Non-pigmented ciliary epithelial cell (primary cell): ENCODE measurements at regions not wholly inside any gene's neighbourhood (a gene's known extent, or its start where the extent isn't known, plus 50 kb on each side); places are given as distances from the start of the nearest gene placed in this dataset.

ENCODE experiments used
- DNase-seq: peaks from one replicate; pipeline ENCODE4 v3.0.0-alpha.2; 2010; ENCODE audit warnings: low read depth

GRCh38 chrX:40314070-40314469, 216.3 kb upstream of the BCOR start:
- no peak for DNase-seq

- no peak for DNase-seq
Observed at GRCh38 chrX:40313269-40313668, 215.5 kb upstream of the BCOR start.

GRCh38 chrX:40310447-40310846, 212.7 kb upstream of the BCOR start:
- no peak for DNase-seq

- DNase-seq: no peak
Observed at GRCh38 chrX:40310016-40310415, 212.3 kb upstream of the BCOR start.

GRCh38 chrX:40307871-40308270, 210.1 kb upstream of the BCOR start:
- no peak for DNase-seq

GRCh38 chrX:40304115-40304514, 206.4 kb upstream of the BCOR start:
- no peak for DNase-seq

- DNase-seq: no peak
Observed at GRCh38 chrX:40303256-40304077, 205.7 kb upstream of the BCOR start.

- no peak for DNase-seq
Observed at GRCh38 chrX:40300286-40300890, 202.6 kb upstream of the BCOR start.

- DNase-seq: no peak
Observed at GRCh38 chrX:40299641-40300046, 201.9 kb upstream of the BCOR start.

- no peak for DNase-seq
Observed at GRCh38 chrX:40298572-40299479, 201.1 kb upstream of the BCOR start.

GRCh38 chrX:40298069-40298468, 200.3 kb upstream of the BCOR start:
- DNase-seq: no peak

GRCh38 chrX:40291553-40291952, 193.8 kb upstream of the BCOR start:
- DNase-seq: no peak

- no peak for DNase-seq
Observed at GRCh38 chrX:40290517-40290916, 192.8 kb upstream of the BCOR start.

- DNase-seq: no peak
Observed at GRCh38 chrX:40285876-40286275, 188.1 kb upstream of the BCOR start.

- no peak for DNase-seq
Observed at GRCh38 chrX:40284852-40285251, 187.1 kb upstream of the BCOR start.

GRCh38 chrX:40283981-40284380, 186.2 kb upstream of the BCOR start:
- no peak for DNase-seq

- no peak for DNase-seq
Observed at GRCh38 chrX:40282946-40283660, 185.3 kb upstream of the BCOR start.

GRCh38 chrX:40282348-40282747, 184.6 kb upstream of the BCOR start:
- no peak for DNase-seq

GRCh38 chrX:40281336-40282005, 183.7 kb upstream of the BCOR start:
- DNase-seq: no peak

GRCh38 chrX:40279762-40280161, 182.0 kb upstream of the BCOR start:
- no peak for DNase-seq

GRCh38 chrX:40279091-40279430, 181.3 kb upstream of the BCOR start:
- no peak for DNase-seq
